Stimulated activated CD8-positive, alpha-beta memory T cell treated with anti-CD3 and anti-CD28 coated beads, Interleukin-15, amount 100 ng/mL, for 24 hours (primary cell): ENCODE measurements at regions not wholly inside any gene's neighbourhood (a gene's known extent, or its start where the extent isn't known, plus 50 kb on each side); places are given as distances from the start of the nearest gene placed in this dataset.

Source experiments
- DNase-seq: peaks from one replicate; pipeline ENCODE4 v3.0.0-alpha.2; 2020; ENCODE audit warnings: low read depth

DNA sequence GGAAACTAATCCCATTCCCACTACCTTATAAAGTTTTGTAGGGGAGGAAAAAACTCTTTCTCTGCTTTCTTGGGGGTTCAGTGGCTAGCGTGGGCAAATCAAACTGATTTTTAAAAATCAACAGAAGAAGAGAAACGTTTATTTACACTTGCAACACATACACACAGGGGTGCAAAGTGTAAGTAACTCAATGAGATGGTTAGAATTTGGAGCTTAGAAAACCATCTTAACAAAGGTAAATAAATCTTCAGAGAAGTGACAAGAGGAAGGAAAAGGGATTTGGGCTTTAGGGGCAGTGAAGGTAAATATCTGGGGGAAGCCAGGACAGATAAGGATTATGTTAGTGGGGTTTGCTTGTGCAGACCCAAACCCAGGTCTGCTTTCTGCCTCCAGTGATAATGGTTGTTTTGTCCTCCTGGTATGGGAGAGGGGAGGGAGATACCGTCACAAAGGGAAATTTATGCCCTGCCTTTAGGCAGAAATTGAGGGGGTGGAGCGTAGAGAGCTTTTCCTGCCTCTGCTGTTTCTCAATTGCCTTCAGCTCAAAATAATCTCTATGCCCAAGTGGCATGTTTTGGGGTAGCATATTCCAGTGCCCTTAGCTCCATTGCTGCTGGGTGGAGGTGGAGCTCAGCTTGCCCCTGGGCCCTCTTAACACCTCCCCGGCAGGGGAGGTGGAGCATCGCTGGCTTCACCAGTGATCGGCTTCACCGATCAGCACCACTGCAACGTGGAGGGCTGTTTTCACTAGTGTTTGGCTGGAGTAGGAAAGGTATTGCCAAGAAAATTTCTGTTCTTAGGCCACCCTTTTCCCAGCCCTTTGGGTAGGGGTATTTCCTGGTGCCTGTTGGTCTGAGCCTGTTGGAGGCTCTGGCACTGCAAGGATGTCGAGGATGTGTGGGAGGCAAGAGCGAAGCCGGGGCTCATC is 92.2 kb downstream of the TEX51 start:
- no peak for DNase-seq

GRCh38 chr2:126994340-126994777 is 95.7 kb downstream of the TEX51 start:
- DNase-seq: no peak

- no peak for DNase-seq
These were observed 97.1 kb downstream of the TEX51 start for GRCh38 chr2:126995621-126996377.

DNA sequence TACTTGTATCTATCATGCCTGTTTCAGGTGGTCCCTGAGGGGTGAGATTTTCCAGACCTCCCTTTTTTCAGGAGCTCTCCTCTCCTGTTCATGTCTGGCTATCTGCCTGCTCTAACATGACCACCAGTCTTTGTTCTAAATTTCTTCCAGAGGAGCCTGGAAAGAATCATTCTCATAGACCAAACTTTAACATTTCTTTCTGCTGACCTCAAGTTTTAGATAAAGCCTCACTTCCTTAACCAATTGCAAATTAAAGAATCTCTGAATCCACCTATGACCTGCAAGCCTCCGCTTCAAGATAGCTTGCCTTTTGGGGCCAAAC is 97.6 kb downstream of the TEX51 start:
- no peak for DNase-seq
